Vagina (tissue), 2 donors: ENCODE measurements at regions not wholly inside any gene's neighbourhood (a gene's known extent, or its start where the extent isn't known, plus 50 kb on each side); places are given as distances from the start of the nearest gene placed in this dataset.
"Not testable (repeated sequence)": the region's sequence is repeated elsewhere in the genome, so short reads cannot be mapped to it uniquely, and the experiment has no call there.

Source experiments
- POLR2A ChIP-seq, 2 donors: fragments of 450-650 bp; IDR thresholded peaks; one replicate each; pipeline ENCODE4 v1.6.1; 2017; ENCODE audit warnings: antibody characterized with exemption in 2 of 2, mild to moderate bottlenecking in 2 of 2, moderate library complexity in 2 of 2
- TF ChIP-seq, protein P1 (sequence below), 3 experiments: fragments of 450-650 bp in 2 of 3; fragments of 200-600 bp in 1 of 3; sonication (generic) in 1 of 3; IDR thresholded peaks; one replicate each; pipeline ENCODE4 v1.5.1; 2017 to 2019; ENCODE audit warnings: antibody characterized with exemption in 3 of 3, mild to moderate bottlenecking in 2 of 3, moderate library complexity in 2 of 3

DNA sequence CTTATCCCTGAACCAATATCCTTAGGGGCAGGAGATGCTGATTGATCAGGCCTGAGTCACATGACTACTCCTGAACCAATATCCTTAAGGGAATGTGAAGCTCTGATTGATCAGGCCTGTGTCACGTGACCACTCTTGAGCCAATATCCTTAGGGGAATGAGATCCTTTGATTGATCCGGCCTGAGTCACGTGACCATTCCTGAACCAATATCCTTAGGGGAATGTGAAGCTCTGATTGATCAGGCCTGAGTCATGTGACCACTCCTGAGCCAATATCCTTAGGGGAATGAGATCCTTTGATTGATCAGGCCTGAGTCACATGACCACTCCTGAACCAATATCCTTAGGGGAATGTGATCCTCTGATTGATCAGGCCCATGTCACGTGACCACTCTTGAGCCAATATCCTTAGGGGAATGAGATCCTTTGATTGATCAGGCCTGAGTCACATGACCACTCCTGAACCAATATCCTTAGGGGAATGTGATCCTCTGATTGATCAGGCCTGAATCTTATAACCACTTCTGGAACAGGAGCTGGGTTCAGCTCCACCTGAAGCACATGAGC, 100.6 kb upstream of the TMEM132D start:
- not testable (repeated sequence) for TF ChIP-seq POLR2A (IDR thresholded peaks at IDR 0.05)
- TF ChIP-seq, protein P1, sequence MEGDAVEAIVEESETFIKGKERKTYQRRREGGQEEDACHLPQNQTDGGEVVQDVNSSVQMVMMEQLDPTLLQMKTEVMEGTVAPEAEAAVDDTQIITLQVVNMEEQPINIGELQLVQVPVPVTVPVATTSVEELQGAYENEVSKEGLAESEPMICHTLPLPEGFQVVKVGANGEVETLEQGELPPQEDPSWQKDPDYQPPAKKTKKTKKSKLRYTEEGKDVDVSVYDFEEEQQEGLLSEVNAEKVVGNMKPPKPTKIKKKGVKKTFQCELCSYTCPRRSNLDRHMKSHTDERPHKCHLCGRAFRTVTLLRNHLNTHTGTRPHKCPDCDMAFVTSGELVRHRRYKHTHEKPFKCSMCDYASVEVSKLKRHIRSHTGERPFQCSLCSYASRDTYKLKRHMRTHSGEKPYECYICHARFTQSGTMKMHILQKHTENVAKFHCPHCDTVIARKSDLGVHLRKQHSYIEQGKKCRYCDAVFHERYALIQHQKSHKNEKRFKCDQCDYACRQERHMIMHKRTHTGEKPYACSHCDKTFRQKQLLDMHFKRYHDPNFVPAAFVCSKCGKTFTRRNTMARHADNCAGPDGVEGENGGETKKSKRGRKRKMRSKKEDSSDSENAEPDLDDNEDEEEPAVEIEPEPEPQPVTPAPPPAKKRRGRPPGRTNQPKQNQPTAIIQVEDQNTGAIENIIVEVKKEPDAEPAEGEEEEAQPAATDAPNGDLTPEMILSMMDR (IDR thresholded peaks at IDR 0.05): not testable (repeated sequence)
